Hepatocyte (in vitro differentiated cells): ENCODE measurements at regions not wholly inside any gene's neighbourhood (a gene's known extent, or its start where the extent isn't known, plus 50 kb on each side); places are given as distances from the start of the nearest gene placed in this dataset.

Source experiments
- DNase-seq: peaks from one replicate; pipeline ENCODE4 v3.0.0-alpha.2; 2016; ENCODE audit warnings: low spot score
- H2AFZ ChIP-seq: fragments of 200-600 bp; sonication (generic); 2 replicates; pipeline ENCODE4 v1.6.0; 2016; ENCODE audit warnings: antibody characterized with exemption, mild to moderate bottlenecking
- H3K27ac ChIP-seq: fragments of 200-600 bp; sonication (generic); 2 replicates; pipeline ENCODE4 v1.5.1; 2016; ENCODE audit warnings: mild to moderate bottlenecking
- H3K27me3 ChIP-seq: fragments of 200-600 bp; sonication (generic); 2 replicates; pipeline ENCODE4 v1.6.1; 2016
- H3K36me3 ChIP-seq: fragments of 200-600 bp; sonication (generic); replicated peaks from 2 replicates; pipeline ENCODE4 v1.5.1; 2016; ENCODE audit warnings: low read depth; ENCODE audit not compliant: insufficient read depth
- H3K4me1 ChIP-seq: fragments of 200-600 bp; sonication (generic); 2 replicates; pipeline ENCODE4 v1.5.1; 2016; ENCODE audit warnings: mild to moderate bottlenecking, moderate library complexity; ENCODE audit not compliant: insufficient read depth
- H3K4me2 ChIP-seq: fragments of 200-600 bp; sonication (generic); 2 replicates; pipeline ENCODE4 v1.6.0; 2016
- H3K4me3 ChIP-seq: fragments of 200-600 bp; sonication (generic); 2 replicates; pipeline ENCODE4 v1.5.1; 2016; ENCODE audit warnings: mild to moderate bottlenecking
- H3K79me2 ChIP-seq: fragments of 200-600 bp; sonication (generic); 2 replicates; pipeline ENCODE4 v1.6.0; 2017; ENCODE audit warnings: mild to moderate bottlenecking
- H3K9me2 ChIP-seq: fragments of 200-600 bp; sonication (generic); replicated peaks from 2 replicates; pipeline ENCODE4 v1.6.0; 2017; ENCODE audit warnings: mild to moderate bottlenecking; ENCODE audit not compliant: insufficient read depth
- H3K9me3 ChIP-seq: fragments of 200-600 bp; sonication (generic); 2 replicates; pipeline ENCODE4 v1.5.1; 2016; ENCODE audit warnings: low read depth, mild to moderate bottlenecking
- H4K20me1 ChIP-seq: fragments of 200-600 bp; sonication (generic); 2 replicates; pipeline ENCODE4 v1.6.0; 2016; ENCODE audit warnings: mild to moderate bottlenecking; ENCODE audit not compliant: insufficient read depth, poor library complexity, severe bottlenecking
- CTCF ChIP-seq: fragments of 200-600 bp; sonication (generic); IDR thresholded peaks from 2 replicates; pipeline ENCODE4 v1.5.1; 2016; ENCODE audit warnings: antibody characterized with exemption, mild to moderate bottlenecking; ENCODE audit not compliant: poor library complexity
- EZH2 ChIP-seq: fragments of 200-600 bp; sonication (generic); IDR thresholded peaks from 2 replicates; pipeline ENCODE4 v1.6.1; 2016; ENCODE audit warnings: antibody characterized with exemption, mild to moderate bottlenecking, borderline replicate concordance
- EZH2phosphoT487 ChIP-seq: fragments of 200-600 bp; sonication (generic); IDR thresholded peaks from one replicate; pipeline ENCODE4 v1.6.1; 2018; ENCODE audit warnings: antibody characterized with exemption, mild to moderate bottlenecking, low read depth, moderate library complexity; ENCODE audit not compliant: unreplicated experiment, severe bottlenecking
- WGBS: methylation state at CpG from one replicate; pipeline ENCODE4 v1.1.6; 2016; ENCODE audit warnings: low lambda C conversion rate; ENCODE audit errors: missing lambda C conversion rate; 5-methylcytosine and 5-hydroxymethylcytosine counted together

- 78% methylated on average over 7 of the region's 7 CpGs for WGBS
- Histone ChIP-seq H3K27ac (no peak overlapping the region), H3K4me2 (no peak overlapping the region), H4K20me1 (no peaks in the 10 kb centered on the region), H3K36me3 (no peaks in the 10 kb centered on the region), H3K4me1 (no peaks in the 10 kb centered on the region), H3K79me2 (no peaks in the 10 kb centered on the region), H3K27me3 (no peaks in the 10 kb centered on the region), H3K9me3 (no peaks in the 10 kb centered on the region), H3K9me2 (no peaks in the 10 kb centered on the region), H3K4me3 (no peak overlapping the region), H2AFZ (no peak overlapping the region)
- TF ChIP-seq EZH2, result no peak
- no peak for TF ChIP-seq CTCF
- no peak for TF ChIP-seq EZH2phosphoT487
- DNase-seq, result no peak
These were observed 260.3 kb upstream of the GPRIN3 start for GRCh38 chr4:89567936-89568335.

GRCh38 chr4:89563431-89563830, 255.8 kb upstream of the GPRIN3 start:
- TF ChIP-seq EZH2 (no peak), CTCF (no peak), EZH2phosphoT487 (no peak)
- H3K4me3 ChIP-seq, result no peak overlapping the region
- no peaks in the 10 kb centered on the region for H4K20me1 ChIP-seq
- H3K36me3 ChIP-seq, result no peaks in the 10 kb centered on the region
- H3K4me2 ChIP-seq, result no peak overlapping the region
- H3K4me1 ChIP-seq, result peaks cover 5% of the 10 kb centered on the region
- H2AFZ ChIP-seq, result no peak overlapping the region
- WGBS, result 62% methylated on average over 2 of the region's 2 CpGs
- H3K9me3 ChIP-seq, result no peaks in the 10 kb centered on the region
- no peak overlapping the region for H3K27ac ChIP-seq
- H3K79me2 ChIP-seq, result no peaks in the 10 kb centered on the region
- no peak for DNase-seq
- no peaks in the 10 kb centered on the region for H3K9me2 ChIP-seq
- H3K27me3 ChIP-seq, result no peaks in the 10 kb centered on the region

GRCh38 chr4:89562746-89563145, 255.1 kb upstream of the GPRIN3 start:
- Histone ChIP-seq H3K9me2 (no peaks in the 10 kb centered on the region), H3K27ac (no peak overlapping the region), H3K4me1 (peaks cover 5% of the 10 kb centered on the region), H4K20me1 (no peaks in the 10 kb centered on the region), H3K4me3 (no peak overlapping the region), H3K36me3 (no peaks in the 10 kb centered on the region), H3K9me3 (no peaks in the 10 kb centered on the region), H3K79me2 (no peaks in the 10 kb centered on the region), H3K4me2 (no peak overlapping the region), H3K27me3 (no peaks in the 10 kb centered on the region), H2AFZ (no peak overlapping the region)
- TF ChIP-seq CTCF (no peak), EZH2 (no peak), EZH2phosphoT487 (no peak)
- 91% methylated on average over 3 of the region's 3 CpGs for WGBS
- no peak for DNase-seq

- TF ChIP-seq EZH2, result no peak
- no peak for TF ChIP-seq EZH2phosphoT487
- no peak for TF ChIP-seq CTCF
- Histone ChIP-seq H3K27me3 (no peaks in the 10 kb centered on the region), H3K36me3 (no peaks in the 10 kb centered on the region), H3K27ac (no peak overlapping the region), H3K79me2 (no peaks in the 10 kb centered on the region), H3K9me2 (no peaks in the 10 kb centered on the region), H3K4me3 (no peak overlapping the region), H4K20me1 (no peaks in the 10 kb centered on the region), H3K9me3 (no peaks in the 10 kb centered on the region), H2AFZ (no peak overlapping the region), H3K4me2 (no peak overlapping the region), H3K4me1 (peaks cover 5% of the 10 kb centered on the region)
- no peak for DNase-seq
- WGBS, result 80% methylated on average over 2 of the region's 2 CpGs
These were observed 253.4 kb upstream of the GPRIN3 start for GRCh38 chr4:89561048-89561447.
